HG03571 (cell line): ENCODE measurements at regions not wholly inside any gene's neighbourhood (a gene's known extent, or its start where the extent isn't known, plus 50 kb on each side); places are given as distances from the start of the nearest gene placed in this dataset.

ENCODE experiments used
- ATAC-seq: cut with Tn5 transposase; IDR thresholded peaks from one replicate; pipeline ENCODE4 v1.9.1; 2021; ENCODE audit not compliant: unreplicated experiment

DNA sequence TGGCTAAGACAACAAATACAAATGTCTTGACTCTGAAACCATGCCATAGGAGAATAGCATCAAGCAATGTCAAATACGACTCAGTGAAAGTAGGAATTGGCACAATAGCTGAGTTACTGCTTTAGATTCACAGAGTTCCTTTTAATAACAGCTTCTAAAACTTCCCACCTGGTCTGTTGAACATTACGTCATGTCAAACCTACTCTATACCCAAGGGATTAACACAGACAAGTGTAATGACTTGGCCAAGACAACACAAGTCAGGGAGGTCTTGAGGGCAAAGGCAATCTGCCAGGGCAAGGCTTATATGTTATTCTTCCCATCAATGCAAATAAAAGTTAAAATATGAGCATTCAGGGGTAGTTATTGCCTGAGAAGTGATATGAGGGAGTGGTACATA lies 265.1 kb upstream of the PRDM1 start:
- no peak for ATAC-seq

DNA sequence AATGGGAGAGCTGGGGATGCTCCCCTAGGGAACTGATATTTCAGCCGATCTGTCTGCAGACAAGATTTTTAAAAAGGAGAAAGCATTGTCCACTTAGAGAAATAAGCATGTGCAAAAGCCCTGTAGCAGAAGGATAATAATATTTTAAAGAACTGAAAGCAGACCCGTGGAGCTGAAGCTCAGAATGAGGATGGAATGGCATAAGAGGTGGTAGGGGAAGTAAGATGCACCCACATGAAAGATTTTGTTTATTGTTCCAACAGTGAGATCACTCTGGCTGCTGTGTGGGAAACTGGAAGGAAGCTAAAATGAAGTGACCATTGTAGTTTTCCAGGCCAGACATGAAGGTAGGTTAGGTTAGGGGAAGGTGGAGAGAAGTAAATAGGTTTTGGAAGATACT lies 266.4 kb upstream of the PRDM1 start:
- ATAC-seq = no peak

DNA sequence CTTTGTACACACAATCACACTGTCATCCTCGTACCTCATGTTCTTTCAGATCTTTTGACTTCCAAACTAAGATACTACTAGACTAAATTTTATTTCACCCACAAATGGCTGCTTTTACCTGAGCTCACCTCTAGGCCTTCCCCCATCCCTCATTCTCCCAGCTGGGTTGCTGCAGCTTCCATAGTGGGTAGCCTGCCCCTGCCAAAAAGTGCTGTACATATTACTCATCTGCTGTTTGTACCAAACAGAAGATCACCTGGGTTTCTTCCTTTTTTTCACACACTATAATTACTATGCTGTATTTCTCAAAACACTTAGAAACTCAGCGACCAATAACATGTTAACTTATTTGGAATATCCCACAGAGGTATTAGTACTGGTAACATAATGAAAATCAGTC lies 267.6 kb upstream of the PRDM1 start:
- ATAC-seq = no peak

DNA sequence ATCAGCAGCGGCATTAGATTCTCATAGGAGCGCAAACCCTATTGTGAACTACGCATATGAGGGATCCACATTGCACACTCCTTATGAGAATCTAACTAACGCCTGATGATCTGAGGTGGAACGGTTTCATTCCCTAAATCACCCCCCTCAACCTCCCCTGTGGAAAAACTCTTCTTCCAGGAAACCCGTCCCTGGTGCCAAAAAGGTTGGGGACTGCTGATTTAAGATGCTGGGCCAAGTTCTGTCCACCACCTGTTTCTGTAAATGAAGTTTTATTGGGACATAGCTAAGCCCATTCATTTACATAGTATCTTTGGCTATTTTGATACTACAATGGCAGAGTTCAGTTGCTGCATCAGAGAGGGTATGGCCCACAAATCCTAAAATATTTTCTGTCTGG lies 268.2 kb upstream of the PRDM1 start:
- no peak for ATAC-seq

DNA sequence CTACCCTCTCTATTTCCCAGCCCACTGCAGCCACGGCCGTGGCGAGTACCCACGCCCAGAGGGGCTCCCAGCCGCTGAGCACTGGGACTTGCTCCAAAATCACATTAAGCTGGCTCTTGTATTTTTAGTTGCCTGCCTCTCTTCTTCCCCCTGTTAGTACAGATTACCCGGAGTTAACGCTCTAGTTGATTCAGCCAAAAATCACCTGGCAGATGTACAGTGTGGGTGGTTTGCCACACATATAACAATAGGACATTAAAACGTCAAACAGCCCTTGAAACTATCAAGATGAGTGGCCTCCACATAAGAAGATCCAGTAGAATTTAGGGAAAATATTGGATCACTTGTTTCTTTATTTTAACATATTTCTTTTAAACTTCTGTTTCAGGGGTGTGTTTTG lies 268.8 kb upstream of the PRDM1 start:
- no peak for ATAC-seq

DNA sequence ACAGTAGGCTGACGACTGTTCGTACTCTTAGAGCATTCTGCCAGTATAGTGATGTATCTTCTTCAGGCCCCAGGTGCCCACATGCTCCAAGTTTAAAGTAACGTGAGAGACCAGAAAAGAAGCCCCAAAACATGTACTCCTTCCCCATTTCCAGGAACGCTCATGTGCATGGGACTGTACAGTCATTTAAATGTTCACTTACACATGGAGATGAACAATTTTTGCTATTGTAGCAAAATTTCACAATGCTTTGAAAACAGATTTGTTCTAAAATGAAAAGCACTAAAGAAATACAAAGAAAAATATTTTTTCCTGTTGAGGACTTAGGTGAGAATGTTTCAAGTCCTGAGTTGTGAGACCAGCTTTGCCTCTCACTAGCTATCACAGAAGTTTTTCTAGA lies 269.3 kb upstream of the PRDM1 start:
- no peak for ATAC-seq

DNA sequence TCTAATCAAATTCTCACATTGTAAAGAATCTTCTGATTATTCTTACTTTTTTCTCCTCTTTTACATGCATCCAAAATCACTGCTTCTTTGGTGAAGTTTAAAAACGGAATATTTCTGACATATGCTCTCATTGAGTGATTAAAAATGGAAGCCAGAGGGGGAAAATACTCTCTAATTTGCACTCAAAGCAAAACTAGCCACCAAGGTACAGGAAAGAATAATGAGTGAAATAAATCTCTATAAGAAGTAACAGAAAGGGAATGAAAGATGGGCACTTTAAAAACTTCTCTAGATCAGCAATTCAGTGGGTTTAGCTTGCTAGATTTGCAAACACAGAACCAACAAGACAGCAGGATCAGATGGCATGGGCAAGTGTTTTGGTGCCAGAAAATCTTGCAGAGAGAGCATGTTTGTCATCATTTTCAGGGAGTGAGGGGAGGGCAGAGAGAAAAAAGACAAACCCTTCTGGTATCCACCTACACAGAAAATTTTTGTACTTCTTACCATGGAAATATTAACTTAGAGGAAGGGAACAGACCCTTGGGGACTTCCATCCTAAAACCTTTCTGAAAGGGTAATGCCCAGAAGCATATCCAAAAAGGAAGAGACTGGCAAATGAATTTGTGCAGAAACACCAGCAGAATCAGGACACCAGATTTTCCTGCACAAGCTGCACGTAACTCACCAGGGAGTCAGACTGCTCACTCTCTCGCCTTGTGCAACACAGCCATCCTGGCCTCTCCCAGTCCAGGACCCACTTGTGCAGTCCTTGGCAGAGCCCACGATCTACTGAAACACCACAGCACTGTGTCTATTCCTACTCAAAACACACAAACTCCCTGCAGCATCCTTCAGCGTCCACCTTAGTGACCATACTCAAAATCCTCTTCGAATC lies 270.2 kb upstream of the PRDM1 start:
- ATAC-seq = no peak

DNA sequence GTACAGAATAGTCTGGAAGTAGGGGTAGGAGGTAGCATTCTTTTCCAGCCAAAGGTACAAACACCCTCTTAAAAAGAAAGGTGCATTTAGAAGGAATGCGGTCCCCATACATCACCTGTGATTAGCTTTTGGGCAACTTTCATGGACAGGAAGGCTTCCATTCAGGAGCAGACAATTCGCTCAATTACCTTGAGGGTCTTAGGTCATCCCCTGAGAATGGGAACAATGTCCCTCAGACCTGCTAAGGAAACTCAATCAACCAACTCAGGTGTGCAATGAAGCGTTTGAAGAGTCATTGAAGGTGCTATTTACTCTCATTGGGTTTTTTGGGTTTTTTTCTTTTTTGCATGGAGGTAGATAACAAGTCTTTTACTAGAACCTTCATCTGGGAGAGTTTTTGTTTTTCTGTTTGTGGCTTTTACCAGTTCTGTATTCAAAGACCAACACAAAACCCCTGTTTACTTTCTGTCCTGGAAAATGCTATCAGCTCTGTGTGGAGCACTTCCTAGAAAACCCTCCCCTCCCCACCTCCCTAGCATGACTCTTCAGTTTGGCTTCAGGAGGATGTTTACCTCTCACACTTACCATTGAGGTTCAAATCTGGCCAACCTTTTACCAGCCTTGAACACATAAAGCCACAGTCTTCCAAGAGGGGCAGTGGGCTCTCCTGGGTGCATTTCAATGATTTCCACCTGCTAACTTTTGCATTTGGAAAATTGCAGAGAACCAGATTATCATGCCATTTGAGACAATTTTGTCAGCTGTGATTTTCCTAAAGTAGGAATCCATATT lies 271.2 kb upstream of the PRDM1 start:
- ATAC-seq = no peak

DNA sequence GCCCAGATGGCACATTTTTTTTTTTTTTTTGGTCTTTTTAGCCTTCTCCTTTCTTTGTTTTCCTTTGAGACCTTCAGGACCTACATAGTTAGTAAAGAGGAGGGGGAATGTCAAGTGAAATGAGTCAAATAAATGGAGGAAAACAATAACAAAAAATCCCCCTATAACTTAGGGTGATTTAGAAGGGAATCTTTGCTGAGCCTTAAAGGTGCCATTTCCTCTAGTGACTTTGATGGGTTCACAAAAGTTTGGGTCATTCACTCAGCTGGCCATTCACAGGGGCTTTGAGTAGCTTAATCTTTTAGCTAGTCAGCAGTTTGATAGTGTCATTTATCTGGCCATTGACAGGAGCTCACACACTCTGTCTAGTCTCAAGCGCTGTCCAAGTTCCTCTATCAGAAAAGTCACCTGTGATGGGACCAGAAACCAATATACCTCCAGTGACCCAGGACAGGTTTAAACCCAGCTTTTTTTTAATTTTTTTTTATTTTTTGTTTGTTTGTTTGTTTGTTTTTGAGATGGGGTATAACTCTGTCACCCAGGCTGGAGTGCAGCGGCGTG lies 275.1 kb upstream of the PRDM1 start:
- no peak for ATAC-seq

DNA sequence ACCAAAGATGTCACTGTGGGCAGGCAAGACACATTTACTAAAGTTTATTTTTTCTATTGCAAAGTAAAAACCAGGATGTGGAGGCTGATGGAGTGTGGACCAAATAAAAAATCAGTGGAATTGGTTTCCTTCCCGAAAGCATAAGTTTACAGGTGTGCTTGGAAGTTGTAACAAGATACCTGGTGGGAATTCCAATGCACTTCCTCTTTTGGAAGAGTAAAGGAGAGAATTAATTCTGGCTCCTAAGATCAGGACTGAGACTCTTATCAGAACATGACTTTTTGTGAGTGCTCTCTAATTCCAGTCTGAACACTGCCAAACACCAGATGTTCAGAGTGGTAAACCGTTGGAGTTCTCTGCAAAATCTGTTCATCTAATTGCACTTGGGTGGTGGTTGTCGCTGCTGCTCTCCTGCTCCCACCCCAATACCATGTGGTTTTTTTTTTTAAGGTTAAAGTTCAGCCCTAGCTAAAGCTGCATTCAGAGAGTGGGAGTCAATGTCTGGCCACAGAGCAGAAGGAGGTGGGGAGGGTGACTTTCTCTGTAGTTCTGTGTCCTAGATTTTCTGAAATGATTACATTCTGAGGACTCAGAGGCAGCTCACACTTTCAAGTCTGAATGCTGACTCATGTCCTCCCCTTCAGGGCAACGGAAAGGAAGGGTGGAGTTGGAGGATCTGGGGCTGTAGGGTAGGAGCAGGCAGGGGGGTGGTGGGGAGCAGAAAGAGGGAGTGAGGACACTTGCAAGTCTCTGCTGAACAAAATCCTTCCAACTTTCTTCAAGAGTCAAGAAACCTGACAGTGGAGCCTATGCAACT lies 275.8 kb upstream of the PRDM1 start:
- ATAC-seq = no peak

DNA sequence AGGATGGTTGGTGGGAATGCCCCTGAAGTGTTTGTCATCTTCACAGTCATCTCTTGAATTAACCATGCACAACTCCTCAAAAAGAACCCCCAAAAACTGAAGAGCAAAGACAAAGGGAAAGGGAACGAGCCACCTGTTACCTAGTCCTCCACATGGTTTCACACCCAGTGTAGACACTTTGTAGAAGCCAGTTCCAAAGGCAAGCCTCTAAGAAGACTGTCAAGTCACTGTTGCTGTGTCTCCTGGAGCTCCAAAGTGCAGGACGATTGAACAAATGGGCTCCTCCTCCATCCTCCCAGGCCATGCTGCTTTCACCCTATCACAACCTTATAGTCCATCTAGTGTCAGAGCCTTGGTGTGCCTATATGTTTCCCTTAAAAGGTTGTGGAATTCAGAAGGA lies 277.6 kb upstream of the PRDM1 start:
- no peak for ATAC-seq

DNA sequence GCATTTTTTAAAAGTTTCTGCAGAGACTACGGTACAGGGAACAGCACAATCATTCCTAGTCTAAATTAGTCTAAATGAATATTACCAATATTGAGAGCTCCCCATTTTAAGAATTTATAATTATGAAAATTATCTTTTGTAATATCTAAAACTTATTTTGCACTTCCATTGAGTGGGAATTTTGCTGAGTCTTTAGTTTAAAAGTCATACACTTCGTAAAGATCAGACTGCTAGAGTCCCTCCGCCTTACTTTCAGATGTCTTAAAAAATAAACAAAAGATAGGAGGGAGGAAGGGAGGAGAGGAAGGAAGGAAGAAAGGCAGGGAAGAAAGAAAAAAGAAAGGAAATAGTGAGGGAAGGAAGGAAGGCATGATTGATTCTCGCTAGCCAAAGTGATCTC lies 278.2 kb upstream of the PRDM1 start:
- no peak for ATAC-seq

DNA sequence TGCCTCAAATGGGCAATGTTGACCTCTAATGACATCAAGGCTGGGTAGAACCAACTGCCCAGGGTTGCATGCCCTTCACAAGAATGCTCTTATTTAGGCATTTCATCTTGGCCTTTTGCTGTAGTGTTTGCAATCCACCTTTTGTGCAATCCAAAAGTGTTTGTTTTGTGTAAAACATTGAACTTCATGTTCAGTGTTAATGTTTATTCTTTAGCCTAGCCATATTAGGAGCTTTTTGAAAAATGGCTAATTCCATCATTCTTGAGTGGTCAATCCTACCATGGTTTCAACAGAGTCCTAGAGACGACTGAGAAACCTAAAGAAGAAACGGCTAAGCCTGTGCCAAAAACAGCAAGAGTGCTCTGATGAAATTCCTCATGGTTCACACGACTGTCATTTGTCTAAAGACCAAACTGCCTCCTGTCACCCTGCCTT lies 279.6 kb upstream of the PRDM1 start:
- no peak for ATAC-seq

DNA sequence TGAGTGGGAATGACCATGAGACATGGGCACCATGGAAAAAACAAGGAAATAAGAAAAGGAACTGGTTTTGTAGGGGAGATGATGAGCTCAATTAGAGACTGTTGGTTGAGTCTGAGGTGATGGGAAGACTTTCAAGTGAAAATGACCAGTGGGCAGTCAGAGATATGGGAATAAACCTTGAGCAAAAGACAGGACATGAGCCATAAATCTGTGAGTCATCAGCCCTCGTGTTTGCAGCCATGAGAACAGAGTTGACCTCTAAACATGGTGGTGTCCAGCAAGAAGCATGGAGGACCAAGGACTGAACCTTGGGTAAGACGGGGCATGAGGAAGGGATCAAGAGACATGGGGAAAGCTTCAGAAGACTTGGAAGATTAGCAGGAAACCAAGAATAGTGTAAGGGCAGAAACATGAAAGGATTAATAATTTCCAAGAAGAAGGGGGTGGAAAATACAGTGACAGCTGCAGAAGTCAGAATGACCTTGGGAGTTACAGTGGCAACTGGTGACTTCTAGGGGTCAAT lies 280.6 kb upstream of the PRDM1 start:
- ATAC-seq = no peak

DNA sequence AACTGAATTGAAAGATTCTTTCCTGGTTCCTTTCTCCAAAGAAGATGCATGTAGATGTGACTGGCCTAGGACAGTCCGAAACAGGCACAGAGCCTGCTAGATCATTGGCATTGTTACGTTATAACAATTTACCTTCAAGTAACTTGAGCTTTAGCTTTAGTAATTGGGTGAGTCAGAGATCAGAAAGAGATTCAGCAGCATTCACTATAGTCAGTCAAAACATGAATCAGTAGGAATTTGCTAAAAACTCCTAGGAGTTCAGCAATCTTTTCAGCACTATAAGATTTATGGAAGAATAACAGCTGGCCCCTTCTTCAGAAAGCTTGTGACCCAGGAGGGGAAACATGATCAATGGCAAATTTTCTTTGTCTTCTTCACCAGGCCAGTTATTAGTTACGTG lies 281.7 kb upstream of the PRDM1 start:
- ATAC-seq = no peak

DNA sequence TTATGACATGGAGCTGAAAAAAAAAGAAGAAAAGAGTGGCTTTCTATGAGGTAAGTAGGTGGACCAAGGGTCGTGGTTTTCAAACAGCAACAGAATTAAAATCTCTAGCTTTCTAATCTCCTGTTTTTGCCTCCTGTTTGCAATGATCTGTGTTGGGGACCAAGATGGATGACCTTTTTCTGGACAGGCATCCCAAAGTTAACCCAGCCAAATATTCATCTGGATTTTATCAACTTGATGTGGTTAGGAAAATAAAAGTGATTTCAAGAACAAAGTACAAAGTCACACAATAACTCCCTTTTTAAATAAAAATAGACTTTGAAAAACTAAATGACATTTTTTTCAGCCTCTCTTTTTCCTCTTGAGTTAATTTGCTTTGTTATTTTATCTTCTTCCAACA lies 282.1 kb upstream of the PRDM1 start:
- ATAC-seq = no peak

DNA sequence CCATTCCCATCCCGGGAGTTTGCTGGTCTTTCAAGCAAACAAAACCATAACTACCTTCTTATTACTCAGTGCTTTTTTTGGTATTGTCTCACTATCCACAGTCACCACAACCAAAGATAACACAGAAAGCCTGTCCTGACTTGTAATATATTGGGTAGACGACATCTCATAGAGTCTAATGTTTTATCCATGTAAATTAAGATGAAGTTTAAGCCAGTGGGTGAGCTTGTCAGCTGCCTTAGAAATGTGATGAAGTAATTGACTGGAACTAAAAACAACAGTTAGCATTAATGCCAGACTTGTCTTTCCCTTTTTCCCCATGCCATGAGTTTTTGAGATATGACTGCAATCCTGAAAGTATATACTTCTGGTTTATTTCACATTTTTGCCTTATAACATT lies 282.7 kb upstream of the PRDM1 start:
- ATAC-seq = no peak

DNA sequence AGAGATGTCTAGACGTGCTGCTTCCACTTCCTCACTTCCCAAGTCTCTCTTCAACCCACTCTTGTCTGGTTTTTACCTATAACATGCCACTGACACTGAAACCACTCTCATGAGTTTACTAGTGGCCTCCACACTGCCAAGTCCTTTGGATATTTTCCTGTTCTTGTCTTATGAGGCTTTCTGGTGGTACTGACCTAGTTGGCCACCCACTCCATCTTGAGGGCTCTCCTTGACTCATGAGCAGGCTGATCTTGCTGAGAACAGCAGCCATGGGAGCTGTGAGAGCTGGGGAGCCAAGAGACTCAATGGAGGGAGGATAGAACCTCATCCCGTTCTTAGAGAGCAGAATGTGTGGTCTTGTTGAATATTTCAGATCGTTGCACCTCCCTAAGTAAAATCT lies 283.4 kb upstream of the PRDM1 start:
- ATAC-seq = no peak

DNA sequence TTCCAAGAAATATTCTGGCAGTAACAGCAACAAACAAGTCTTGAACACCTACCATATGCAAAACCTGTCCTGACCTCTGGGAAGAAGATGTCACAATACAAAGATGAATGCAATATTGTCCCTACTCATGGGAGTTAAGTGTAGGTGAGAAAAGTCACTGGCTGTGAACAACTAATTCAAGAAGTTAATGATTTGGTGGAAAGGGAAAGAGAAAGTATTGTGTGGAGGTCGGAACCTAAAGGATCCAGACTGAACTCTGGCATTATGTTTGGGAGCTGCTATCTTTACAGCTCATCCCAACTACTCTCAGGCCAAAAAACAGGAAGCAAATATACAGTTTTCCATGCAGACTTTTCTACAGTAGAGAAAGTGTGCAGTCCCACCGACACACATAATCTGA lies 285.3 kb upstream of the PRDM1 start:
- ATAC-seq = no peak

DNA sequence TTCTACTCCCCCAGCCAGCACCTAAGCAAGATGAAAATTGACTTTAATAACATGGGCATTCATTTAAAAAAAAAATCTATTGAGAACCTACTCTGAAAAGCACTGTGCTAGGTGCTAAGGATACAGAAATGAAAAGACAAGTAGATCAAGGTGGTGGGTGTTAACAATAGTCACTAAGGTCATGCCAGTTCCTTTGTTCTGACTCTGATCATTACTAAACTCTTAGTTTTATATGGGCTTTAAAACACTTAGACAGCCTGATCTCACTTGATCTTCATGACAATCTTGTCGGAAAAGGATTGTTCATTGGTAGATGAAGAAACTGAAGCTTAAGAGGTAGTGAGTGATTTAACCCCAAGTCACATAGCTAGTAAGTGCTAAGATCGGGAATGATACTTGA lies 285.7 kb upstream of the PRDM1 start:
- no peak for ATAC-seq

DNA sequence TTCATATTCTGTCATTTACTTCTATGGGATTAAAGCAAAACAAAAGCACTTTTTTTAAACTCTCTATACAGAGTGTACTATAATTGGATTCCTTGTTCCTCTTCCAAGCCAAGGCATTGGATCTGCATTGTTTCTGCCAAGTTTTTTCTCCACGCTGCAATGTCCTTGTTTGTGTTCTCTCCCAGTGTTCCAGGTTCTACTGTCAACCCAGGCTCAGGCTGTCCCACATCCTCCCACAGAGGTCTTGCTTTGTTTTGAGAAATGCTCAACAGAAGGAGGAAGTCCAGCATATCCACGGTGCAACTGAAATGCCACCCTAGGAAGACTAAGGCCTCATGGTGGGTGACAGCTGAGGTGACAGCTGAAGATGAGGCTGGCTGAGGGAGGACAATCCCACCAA lies 287.1 kb upstream of the PRDM1 start:
- ATAC-seq = no peak
